RWPE1 (cell line): ENCODE measurements at regions not wholly inside any gene's neighbourhood (a gene's known extent, or its start where the extent isn't known, plus 50 kb on each side); places are given as distances from the start of the nearest gene placed in this dataset.

Experiments used
- CTCF ChIA-PET: fragments of 350-600 bp; sonication (Branson Sonifier 250); formaldehyde crosslinking; extraction: SDS; loops from one replicate; lab custom pipeline; 2021; lab: Yijun Ruan, JAX
- POLR2A ChIA-PET: fragments of 400-600 bp; formaldehyde crosslinking; extraction: SDS; loops from one replicate; lab custom pipeline; 2020; ENCODE audit warnings: antibody characterized with exemption; ENCODE audit not compliant: low non-redundant PET; lab: Yijun Ruan, JAX
- DNase-seq: peaks from one replicate; pipeline ENCODE4 v3.0.0; 2012; ENCODE audit warnings: low spot score
- H3K27ac ChIP-seq: fragments of 450-650 bp; 2 replicates; pipeline ENCODE4 v1.5.1; 2017
- TF ChIP-seq, protein P1 (sequence below): fragments of 450-650 bp; conservative IDR thresholded peaks from 2 replicates; pipeline ENCODE4 v1.5.1; 2017; ENCODE audit warnings: low read depth, mild to moderate bottlenecking

DNA sequence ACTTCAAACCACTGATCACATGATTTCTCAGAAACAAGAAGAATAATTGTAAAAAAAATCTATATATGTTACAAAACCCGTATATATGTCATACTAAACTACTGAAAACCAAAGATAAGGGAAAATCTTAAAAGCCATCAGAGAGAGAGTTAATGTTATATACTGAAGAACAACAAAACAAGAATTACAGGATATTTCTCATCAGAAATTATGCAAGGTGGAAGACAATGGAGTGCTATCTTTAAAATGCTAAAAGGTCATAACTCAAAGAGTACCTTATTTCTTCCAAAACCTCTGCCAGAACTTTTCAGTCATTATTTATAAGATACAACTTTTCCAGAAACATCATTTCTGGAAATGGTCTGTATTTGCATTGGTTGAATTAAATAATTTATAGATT, 256.8 kb downstream of the RBM26 start:
- no peak for DNase-seq
- ChIA-PET POLR2A (no interaction called here), CTCF (no interaction called here)
- H3K27ac ChIP-seq = no peak overlapping the region
- TF ChIP-seq, protein P1, sequence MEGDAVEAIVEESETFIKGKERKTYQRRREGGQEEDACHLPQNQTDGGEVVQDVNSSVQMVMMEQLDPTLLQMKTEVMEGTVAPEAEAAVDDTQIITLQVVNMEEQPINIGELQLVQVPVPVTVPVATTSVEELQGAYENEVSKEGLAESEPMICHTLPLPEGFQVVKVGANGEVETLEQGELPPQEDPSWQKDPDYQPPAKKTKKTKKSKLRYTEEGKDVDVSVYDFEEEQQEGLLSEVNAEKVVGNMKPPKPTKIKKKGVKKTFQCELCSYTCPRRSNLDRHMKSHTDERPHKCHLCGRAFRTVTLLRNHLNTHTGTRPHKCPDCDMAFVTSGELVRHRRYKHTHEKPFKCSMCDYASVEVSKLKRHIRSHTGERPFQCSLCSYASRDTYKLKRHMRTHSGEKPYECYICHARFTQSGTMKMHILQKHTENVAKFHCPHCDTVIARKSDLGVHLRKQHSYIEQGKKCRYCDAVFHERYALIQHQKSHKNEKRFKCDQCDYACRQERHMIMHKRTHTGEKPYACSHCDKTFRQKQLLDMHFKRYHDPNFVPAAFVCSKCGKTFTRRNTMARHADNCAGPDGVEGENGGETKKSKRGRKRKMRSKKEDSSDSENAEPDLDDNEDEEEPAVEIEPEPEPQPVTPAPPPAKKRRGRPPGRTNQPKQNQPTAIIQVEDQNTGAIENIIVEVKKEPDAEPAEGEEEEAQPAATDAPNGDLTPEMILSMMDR = no peak

DNA sequence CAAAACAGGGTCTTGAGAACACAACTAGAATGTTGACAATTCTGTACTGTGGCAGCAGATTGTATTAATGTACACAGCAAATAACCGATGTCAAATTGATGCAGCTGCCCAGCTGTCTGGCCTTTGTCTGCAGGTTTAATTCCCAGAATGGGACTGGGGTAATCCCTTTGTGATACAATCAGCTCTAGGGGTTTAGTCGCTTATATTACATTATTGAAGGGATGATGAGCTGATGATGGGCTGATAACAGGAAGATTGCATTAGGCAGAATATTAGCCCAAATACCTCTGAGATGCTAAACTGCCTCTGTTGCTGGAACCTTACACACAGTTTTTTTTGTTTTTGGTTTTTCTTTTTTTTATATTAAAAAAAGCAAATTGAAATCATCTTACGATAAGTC, 265.0 kb downstream of the RBM26 start:
- no peak overlapping the region for H3K27ac ChIP-seq
- TF ChIP-seq, protein P1 = no peak
- DNase-seq = no peak
- ChIA-PET CTCF (no interaction called here), POLR2A (no interaction called here)

DNA sequence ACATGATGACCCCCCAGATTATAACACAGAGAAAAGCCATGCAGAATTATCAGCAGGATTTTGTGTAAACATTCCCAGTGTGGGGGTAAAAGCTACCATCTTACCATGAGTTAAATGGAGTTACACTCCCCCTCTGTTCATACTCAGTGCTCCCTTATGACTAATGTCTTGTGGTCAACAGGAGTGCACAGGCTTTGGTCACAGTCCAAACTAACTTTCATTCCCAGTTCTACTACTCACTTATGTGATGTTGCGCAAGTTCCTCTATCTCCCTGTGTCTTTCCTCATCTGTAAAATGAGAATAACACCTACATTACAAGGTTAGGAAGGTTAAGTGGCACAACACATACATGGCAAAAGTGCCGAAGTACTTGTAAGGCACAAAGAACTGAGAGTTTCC, 277.9 kb downstream of the RBM26 start:
- peak; percentile 84 for DNase-seq
- H3K27ac ChIP-seq = no peak overlapping the region
- POLR2A ChIA-PET = no interaction called here
- TF ChIP-seq, protein P1 = no peak
- CTCF ChIA-PET = interaction anchor here (0.7 kb wide), 1 partner anchor 1099 kb away, joined by 3 read pairs; no protein-coding TSS in a partner anchor

DNA sequence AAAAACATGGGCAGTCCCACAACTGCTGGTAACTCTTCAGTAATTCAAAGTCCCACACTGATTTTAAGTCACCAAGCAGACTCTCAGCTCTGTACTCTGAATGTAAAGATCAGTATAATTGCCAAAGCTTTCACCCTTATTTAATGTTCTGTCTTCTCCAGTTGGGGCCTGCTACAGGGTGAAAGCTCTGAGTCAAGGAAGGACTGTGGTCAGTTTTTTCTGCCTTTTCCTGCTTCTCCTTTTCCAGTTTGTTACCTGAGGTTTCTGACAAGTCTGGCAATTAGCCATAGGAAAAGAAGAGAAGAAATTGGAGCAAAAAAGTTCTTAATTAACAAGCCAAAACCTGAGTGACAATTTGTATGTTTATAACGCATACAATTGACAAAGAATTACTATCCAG, 279.3 kb downstream of the RBM26 start:
- ChIA-PET POLR2A (interaction anchor here (0.6 kb wide), 1 partner anchor 99 kb away, joined by 3 read pairs; no protein-coding TSS in a partner anchor), CTCF (no interaction called here)
- H3K27ac ChIP-seq = no peak overlapping the region
- DNase-seq = peak; percentile 2
- TF ChIP-seq, protein P1 = no peak

DNA sequence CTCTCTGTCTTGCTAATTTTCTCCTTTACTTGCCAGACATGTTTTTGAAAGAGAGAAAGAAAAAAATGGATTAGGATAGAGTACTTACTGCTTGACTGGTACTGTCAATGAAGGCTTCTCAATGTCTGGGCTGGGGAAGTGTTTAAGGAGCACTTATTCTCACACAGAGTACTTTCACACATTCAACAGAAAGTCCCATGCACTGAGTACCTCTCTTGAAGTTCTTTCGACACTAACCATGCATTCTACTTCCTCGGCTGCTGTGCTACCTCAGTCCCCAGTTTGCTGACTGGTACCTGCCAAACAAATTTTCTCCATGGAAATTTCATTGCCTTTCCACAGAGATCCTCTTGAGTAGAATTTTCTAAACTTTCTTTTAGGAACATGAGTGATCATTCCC, 281.9 kb downstream of the RBM26 start:
- TF ChIP-seq, protein P1 = no peak
- no peak for DNase-seq
- ChIA-PET CTCF (no interaction called here), POLR2A (no interaction called here)
- H3K27ac ChIP-seq = no peak overlapping the region

DNA sequence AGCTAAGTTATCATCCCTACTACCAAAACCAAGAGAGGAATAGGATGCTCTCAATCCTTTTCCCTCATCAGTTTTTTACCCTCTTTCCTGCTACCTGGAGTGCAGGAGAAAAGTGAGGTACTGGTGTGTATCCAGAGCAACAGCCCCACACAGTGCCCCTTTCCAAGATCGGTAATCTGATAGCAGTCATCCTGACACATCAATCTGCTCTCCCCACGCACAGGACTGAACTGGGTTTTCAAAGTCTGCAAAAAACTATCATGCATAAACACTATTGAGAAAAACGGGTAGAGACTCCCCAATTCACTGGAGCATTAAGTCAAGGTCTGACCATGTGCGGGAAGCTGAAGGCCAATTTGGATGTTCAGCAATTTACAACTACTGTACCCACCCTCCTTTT, 284.8 kb downstream of the RBM26 start:
- DNase-seq = no peak
- POLR2A ChIA-PET = no interaction called here
- TF ChIP-seq, protein P1 = no peak
- CTCF ChIA-PET = no interaction called here
- no peak overlapping the region for H3K27ac ChIP-seq

DNA sequence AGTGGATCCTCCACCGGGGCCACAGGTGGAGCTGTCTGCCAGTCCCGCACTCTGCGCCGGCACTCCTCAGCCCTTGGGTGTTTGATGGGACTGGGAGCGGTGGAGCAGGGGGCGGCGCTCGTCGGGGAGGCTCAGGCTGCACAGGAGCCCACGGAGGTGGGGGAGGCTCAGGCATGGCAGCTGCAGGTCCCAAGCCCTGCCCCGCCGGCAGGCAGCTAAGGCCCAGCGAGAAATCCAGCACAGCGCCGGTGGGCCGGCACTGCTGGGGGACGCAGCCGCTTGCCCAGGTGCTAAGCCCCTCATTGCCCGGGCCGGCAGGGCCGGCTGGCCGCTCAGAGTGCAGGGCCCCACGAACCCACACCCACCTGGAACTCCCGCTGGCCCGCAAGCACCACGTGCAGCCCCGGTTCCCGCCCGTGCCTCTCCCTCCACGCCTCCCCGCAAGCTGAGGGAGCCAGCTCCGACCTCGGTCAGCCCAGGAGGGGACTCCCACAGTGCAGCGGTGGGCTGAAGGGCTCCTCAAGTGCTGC, 286.4 kb downstream of the RBM26 start:
- POLR2A ChIA-PET = no interaction called here
- H3K27ac ChIP-seq = no peak overlapping the region
- TF ChIP-seq, protein P1 = no peak
- DNase-seq = no peak
- CTCF ChIA-PET = no interaction called here
